GM20000 (cell line): ENCODE measurements at regions not wholly inside any gene's neighbourhood (a gene's known extent, or its start where the extent isn't known, plus 50 kb on each side); places are given as distances from the start of the nearest gene placed in this dataset.

Experiments used
- DNase-seq: peaks from one replicate; pipeline ENCODE4 v3.0.0; 2012; ENCODE audit warnings: low spot score
- TF ChIP-seq, protein P1 (sequence below): IDR thresholded peaks from 2 replicates; pipeline ENCODE4 v1.5.1; 2012; ENCODE audit warnings: mild to moderate bottlenecking, control low read depth; ENCODE audit errors: extremely low read depth, missing control alignments

DNA sequence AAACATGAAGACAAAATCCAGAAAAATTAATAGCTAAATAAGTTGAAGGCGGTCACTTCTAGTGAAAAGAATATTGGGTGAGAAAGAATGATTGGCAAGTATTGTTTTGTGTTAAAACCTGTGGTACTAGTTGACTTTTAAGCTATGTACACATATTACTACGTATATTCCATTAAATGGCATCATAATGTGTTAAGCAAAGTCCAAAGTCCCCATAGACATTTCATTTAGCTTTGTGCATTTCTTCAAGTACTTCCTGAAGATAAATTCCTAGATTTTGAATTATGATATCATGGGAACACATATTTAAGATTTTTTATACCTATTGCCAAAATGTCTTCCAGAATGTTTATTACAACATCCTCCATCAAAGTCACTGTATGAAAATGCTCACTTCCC lies 272.7 kb upstream of the IRAK1BP1 start:
- no peak for DNase-seq
- TF ChIP-seq, protein P1, sequence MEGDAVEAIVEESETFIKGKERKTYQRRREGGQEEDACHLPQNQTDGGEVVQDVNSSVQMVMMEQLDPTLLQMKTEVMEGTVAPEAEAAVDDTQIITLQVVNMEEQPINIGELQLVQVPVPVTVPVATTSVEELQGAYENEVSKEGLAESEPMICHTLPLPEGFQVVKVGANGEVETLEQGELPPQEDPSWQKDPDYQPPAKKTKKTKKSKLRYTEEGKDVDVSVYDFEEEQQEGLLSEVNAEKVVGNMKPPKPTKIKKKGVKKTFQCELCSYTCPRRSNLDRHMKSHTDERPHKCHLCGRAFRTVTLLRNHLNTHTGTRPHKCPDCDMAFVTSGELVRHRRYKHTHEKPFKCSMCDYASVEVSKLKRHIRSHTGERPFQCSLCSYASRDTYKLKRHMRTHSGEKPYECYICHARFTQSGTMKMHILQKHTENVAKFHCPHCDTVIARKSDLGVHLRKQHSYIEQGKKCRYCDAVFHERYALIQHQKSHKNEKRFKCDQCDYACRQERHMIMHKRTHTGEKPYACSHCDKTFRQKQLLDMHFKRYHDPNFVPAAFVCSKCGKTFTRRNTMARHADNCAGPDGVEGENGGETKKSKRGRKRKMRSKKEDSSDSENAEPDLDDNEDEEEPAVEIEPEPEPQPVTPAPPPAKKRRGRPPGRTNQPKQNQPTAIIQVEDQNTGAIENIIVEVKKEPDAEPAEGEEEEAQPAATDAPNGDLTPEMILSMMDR = no peak

DNA sequence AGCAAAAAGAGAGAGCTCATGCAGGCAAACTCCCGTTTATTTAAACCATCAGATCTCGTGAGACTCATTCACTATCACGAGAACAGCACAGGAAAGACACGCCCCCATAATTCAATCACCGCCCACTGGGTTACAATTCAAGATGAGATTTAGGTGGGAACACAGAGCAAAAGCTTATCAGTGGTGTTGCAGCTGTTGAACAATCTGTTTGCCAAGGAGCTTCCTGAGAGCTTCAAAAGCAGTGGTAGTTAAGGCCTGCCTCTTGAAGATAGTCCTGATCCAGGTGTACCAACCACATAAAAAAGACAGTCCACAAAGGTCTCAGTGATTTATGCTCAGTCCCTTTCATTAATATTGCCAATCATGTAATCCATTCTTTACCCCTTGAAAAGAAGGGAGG lies 269.4 kb upstream of the IRAK1BP1 start:
- TF ChIP-seq, protein P1 = no peak

DNA sequence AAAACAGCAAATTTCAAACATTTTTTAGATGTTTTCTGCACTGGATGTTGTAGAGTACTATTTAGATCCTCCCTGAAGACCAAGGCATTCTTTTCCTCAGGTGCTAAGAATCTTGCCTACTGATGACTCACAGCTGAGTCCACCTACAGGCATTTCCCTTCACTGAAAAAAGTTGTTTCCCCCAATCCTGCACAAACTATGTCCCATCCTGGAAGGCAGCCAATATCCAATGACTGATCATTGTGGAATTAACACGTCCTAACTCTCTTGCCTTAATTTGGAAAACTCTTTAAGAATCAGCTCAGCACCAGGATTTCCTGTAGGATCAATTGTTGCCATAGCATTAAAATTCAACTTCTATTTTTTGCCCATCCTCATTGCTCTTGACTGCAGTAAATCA lies 268.4 kb upstream of the IRAK1BP1 start:
- TF ChIP-seq, protein P1 = no peak

More for the DNA sequence above, 269.4 kb upstream of the IRAK1BP1 start:
- no peak for DNase-seq

DNA sequence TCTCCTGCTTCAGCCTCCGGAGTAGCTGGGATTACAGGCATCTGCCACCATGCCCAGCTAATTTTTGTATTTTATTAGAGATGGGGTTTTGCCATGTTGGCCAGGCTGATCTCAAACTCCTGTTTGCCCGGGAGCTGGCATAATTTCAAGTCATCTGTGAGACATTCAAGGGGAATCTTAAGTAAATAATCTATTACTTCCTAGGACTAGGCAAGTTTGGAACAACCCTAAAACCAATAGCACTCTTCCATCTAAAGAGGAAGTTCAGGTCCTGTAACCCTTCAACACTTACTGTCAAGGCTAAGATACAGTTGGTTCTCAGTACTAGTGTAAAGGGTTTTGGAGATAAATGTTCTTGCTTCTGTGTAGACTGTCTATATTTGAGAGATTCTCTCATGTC lies 267.8 kb upstream of the IRAK1BP1 start:
- no peak for DNase-seq
- TF ChIP-seq, protein P1 = no peak

More for the DNA sequence above, 268.4 kb upstream of the IRAK1BP1 start:
- DNase-seq = no peak

DNA sequence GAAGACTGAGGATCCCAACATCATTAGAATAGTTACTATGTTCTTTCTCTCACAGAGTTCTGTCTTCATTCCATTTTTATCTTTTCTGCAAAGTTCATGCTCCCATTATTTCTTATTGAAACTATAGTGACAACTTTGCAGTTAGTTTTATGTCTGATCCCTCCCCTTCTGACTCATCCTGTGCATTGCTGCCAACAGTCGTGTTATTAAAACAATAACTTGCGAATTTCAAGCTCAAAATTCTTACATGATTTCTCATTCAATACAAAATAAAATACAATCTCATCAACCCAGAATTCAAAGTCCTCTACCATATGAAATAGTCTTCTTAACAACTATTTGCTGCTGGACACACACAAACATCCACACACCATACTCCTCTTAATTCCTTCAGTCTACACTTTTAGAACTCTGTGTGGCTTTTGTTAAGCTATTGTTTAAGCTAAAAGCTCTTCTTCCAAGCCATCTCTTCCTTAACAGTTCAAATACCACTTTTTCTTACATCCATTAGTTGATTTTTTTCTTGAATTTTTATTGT lies 261.4 kb upstream of the IRAK1BP1 start:
- DNase-seq = no peak
- TF ChIP-seq, protein P1 = no peak

DNA sequence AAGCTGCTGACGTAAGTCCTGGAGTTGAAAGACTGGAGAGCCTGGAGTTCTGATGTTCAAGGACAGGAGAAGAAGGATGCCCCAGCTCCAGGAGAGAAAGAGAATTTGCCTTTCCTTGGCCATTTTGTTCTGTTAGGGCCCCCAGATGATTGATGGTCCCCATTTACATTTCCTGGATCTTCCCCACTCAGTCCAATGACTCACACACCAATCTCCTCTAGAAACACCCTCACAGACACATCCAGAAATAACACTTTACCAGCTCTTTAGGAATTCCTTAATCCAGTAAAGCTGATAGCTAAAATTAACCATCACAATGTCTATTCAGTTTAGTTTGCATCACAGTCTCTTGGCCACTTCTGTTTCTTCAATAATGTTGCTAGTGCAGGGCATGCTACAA lies 260.2 kb upstream of the IRAK1BP1 start:
- TF ChIP-seq, protein P1 = no peak
- no peak for DNase-seq

DNA sequence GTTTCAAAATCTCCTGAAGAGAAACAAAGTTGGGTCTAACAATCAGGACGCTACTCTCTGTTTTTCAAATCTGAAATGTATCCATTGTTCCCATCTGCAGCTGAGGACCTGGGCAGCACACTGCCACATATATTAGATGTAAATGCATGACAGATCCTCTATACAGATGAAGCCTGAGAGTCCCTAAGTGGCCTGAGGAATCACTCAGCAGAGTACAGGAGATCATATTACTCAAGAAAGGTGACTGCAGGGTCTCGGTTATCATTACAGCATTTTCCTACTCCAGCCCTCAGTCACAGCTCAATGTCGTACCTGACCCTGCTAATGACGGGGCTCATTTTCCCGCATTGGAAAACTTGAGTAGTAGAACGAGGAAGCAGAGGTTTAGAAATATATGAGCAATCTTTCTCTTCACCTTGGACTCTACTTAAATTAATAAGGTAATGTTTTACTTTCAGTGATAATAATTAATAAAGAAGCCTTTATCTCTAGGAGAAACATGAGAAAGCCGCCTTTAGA lies 256.2 kb upstream of the IRAK1BP1 start:
- TF ChIP-seq, protein P1 = no peak
- DNase-seq = no peak
